Upper lobe of left lung (tissue), 6 donors: ENCODE measurements at regions not wholly inside any gene's neighbourhood (a gene's known extent, or its start where the extent isn't known, plus 50 kb on each side); places are given as distances from the start of the nearest gene placed in this dataset.

Experiments used
- ATAC-seq, 2 donors: fragments of 200-7000 bp; cut with Tn5 transposase; one replicate each; pipeline ENCODE4 v1.9.1; 2022; ENCODE audit warnings: mild to moderate bottlenecking in 2 of 2, moderate library complexity in 2 of 2; ENCODE audit not compliant: low FRiP score in 2 of 2
- DNase-seq, 2 donors: peaks; one replicate each; pipeline ENCODE4 v3.0.0-alpha.2; 2019 to 2020
- H3K27ac ChIP-seq, 4 donors: fragments of 200-600 bp; sonication (generic); one replicate each; pipeline ENCODE4 v1.5.1; 2016 to 2019
- H3K27me3 ChIP-seq, 4 donors: fragments of 200-600 bp; sonication (generic); one replicate each; pipeline ENCODE4 v1.5.1; 2017 to 2019
- H3K36me3 ChIP-seq, 4 donors: fragments of 200-600 bp; sonication (generic); one replicate each; pipeline ENCODE4 v1.5.1; 2016 to 2019
- H3K4me1 ChIP-seq, 4 donors: fragments of 200-600 bp; sonication (generic); one replicate each; pipeline ENCODE4 v1.5.1; 2018 to 2019
- H3K4me3 ChIP-seq, 4 donors: fragments of 200-600 bp; sonication (generic); one replicate each; pipeline ENCODE4 v1.5.1; 2017 to 2019; ENCODE audit warnings: mild to moderate bottlenecking in 2 of 4, moderate library complexity in 1 of 4
- H3K9me3 ChIP-seq, 4 donors: fragments of 200-600 bp; sonication (generic); one replicate each; pipeline ENCODE4 v1.5.1; 2018 to 2019
- EP300 ChIP-seq, 4 donors: sonication (generic); formaldehyde crosslinking; IDR thresholded peaks; one replicate each; pipeline ENCODE4 v1.5.1; 2017; ENCODE audit warnings: antibody characterized with exemption in 4 of 4, control low read depth in 2 of 4
- POLR2A ChIP-seq, 4 donors: fragments of 450-650 bp; IDR thresholded peaks; one replicate each; pipeline ENCODE4 v1.5.1; 2016 to 2017; ENCODE audit warnings: antibody characterized with exemption in 4 of 4, mild to moderate bottlenecking in 2 of 4
- POLR2AphosphoS5 ChIP-seq, 2 donors: sonication (generic); formaldehyde crosslinking; IDR thresholded peaks; one replicate each; pipeline ENCODE4 v1.5.1; 2017; ENCODE audit warnings: antibody characterized with exemption in 2 of 2
- WGBS, 2 donors: methylation state at CpG; one replicate each; pipeline ENCODE4 v1.1.5; 2017 to 2018; 5-methylcytosine and 5-hydroxymethylcytosine counted together
- TF ChIP-seq, protein P1 (sequence below), 6 experiments: fragments of 450-650 bp in 4 of 6; fragments of 200-600 bp in 2 of 6; sonication (generic) in 2 of 6; IDR thresholded peaks; one replicate each; pipeline ENCODE4 v1.5.1; 2016 to 2019; ENCODE audit warnings: antibody characterized with exemption in 6 of 6
- donor health status: DM: no; HTN: no; CAD: no; lungs with moderate emphysema.
- donor health status: DM: no; HTN: yes; CAD: no; lungs with severe emphysema.

DNA sequence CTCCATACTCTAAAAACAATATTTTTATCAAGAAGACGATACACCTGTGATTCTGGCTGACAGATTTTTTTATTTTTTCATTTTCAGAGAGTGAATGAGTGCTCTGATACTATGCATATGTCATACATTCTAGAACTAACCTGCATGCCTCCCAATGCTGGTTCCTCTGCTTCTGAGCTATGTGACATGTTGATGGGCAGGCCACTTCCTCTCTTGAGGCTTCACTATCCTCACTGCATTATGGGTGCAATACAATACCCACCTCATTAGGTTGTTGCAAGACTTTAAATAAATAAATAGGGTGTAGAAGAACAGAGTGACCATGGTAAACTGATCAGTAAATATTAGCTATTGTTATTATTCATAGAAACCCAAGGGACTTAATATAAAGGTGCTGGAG, 408.3 kb downstream of the HNRNPD start:
- Histone ChIP-seq H3K36me3 (no peaks in the 10 kb centered on the region), H3K27me3 (no peaks in the 10 kb centered on the region), H3K27ac (no peak overlapping the region), H3K9me3 (no peaks in the 10 kb centered on the region), H3K4me1 (no peaks in the 10 kb centered on the region), H3K4me3 (no peak overlapping the region)
- 92 to 95% methylated on average over 1 of the region's 1 CpG for WGBS, 2 donors
- TF ChIP-seq EP300 (IDR thresholded peaks at IDR 0.05) (no peak), POLR2A (IDR thresholded peaks at IDR 0.05) (no peak)
- TF ChIP-seq, protein P1, sequence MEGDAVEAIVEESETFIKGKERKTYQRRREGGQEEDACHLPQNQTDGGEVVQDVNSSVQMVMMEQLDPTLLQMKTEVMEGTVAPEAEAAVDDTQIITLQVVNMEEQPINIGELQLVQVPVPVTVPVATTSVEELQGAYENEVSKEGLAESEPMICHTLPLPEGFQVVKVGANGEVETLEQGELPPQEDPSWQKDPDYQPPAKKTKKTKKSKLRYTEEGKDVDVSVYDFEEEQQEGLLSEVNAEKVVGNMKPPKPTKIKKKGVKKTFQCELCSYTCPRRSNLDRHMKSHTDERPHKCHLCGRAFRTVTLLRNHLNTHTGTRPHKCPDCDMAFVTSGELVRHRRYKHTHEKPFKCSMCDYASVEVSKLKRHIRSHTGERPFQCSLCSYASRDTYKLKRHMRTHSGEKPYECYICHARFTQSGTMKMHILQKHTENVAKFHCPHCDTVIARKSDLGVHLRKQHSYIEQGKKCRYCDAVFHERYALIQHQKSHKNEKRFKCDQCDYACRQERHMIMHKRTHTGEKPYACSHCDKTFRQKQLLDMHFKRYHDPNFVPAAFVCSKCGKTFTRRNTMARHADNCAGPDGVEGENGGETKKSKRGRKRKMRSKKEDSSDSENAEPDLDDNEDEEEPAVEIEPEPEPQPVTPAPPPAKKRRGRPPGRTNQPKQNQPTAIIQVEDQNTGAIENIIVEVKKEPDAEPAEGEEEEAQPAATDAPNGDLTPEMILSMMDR (IDR thresholded peaks at IDR 0.05), result no peak
- ATAC-seq (no peak), DNase-seq (no peak)

DNA sequence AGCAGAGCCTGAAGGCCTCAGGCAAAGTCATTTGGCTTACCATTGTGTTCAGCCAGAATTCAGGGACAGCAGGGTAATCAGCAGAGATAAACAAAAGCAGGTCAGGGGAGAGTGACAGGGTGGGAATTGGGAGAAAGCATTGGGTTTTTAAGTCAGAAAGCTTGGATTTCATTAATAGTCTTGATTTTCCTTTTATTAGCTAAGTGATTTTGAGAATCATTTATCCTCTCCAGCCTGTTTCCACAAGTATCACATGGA, 410.1 kb downstream of the HNRNPD start:
- H3K4me3 ChIP-seq, result no peak overlapping the region
- no peaks in the 10 kb centered on the region for H3K27me3 ChIP-seq
- H3K36me3 ChIP-seq, result no peaks in the 10 kb centered on the region
- TF ChIP-seq POLR2A (IDR thresholded peaks at IDR 0.05) (no peak), EP300 (IDR thresholded peaks at IDR 0.05) (no peak), POLR2AphosphoS5 (IDR thresholded peaks at IDR 0.05) (no peak)
- TF ChIP-seq, protein P1 (IDR thresholded peaks at IDR 0.05), result no peak
- DNase-seq (no peak), ATAC-seq (no peak)
- H3K27ac ChIP-seq, result no peak overlapping the region
- no peaks in the 10 kb centered on the region for H3K9me3 ChIP-seq
- no peaks in the 10 kb centered on the region for H3K4me1 ChIP-seq

DNA sequence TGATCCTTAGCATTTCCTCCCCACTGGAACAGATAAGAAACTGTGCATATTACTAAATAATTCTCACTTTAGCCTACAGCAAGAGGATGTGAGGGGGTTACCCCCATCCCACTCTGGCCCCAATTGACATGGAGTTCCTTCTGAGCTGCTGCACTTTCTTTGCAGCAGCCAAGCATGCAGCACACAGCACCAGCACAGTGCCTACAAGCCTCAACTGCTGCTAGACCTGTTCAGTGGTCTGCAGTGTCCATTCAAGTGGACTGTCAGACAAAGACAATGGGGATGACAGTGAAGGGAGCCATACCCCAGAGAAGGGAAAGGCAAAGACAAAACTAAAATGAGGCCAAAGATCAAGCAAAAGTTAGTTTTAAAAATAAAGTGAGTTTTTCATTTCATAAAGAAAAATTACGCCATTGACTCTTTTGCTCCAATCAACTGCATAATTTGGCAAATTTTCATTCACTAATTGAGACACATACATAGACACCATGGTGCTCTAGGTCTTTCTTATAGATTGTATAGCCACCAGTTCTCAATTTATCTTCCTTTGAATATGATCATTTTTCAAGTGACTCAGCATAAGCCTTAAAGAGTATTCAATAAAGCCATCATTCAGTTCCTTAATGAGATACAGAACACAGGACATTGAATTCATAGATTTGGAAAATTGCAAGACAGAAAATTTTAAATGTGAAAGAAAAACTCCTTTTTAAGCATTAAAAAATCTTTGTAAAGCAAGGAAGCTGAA, 410.6 kb downstream of the HNRNPD start:
- Histone ChIP-seq H3K27ac (no peak overlapping the region), H3K27me3 (no peaks in the 10 kb centered on the region), H3K4me1 (no peaks in the 10 kb centered on the region), H3K4me3 (no peak overlapping the region), H3K36me3 (no peaks in the 10 kb centered on the region), H3K9me3 (no peaks in the 10 kb centered on the region)
- 93 to 100% methylated on average over 1 of the region's 1 CpG for WGBS, 2 donors
- DNase-seq (no peak), ATAC-seq (no peak)
- TF ChIP-seq, protein P1 (IDR thresholded peaks at IDR 0.05), result no peak
- no peak for TF ChIP-seq POLR2A (IDR thresholded peaks at IDR 0.05)
- no peak for TF ChIP-seq POLR2AphosphoS5 (IDR thresholded peaks at IDR 0.05)
- no peak for TF ChIP-seq EP300 (IDR thresholded peaks at IDR 0.05)

DNA sequence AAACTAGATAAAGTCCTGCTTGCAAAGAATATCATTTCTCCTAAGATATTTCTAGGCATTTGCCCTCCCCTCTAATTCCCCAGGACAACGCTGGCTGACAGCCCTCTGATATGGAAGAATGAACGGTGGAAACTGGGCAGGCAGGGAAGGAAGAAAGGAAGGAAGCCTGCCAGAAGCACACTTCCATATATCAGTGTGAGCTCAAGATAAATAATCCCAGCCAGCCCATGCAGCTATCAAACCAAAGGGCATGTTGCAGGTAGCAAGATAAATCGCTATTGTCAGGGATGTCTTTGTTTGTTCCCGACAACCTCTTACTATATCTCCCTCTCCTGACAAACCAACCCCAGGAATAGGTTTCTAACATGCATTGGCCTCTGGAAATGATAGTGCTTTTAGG, 412.8 kb downstream of the HNRNPD start:
- 59 to 74% methylated on average over 4 of the region's 4 CpGs for WGBS, 2 donors
- Histone ChIP-seq H3K4me1 (no peaks in the 10 kb centered on the region), H3K9me3 (no peaks in the 10 kb centered on the region)

DNA sequence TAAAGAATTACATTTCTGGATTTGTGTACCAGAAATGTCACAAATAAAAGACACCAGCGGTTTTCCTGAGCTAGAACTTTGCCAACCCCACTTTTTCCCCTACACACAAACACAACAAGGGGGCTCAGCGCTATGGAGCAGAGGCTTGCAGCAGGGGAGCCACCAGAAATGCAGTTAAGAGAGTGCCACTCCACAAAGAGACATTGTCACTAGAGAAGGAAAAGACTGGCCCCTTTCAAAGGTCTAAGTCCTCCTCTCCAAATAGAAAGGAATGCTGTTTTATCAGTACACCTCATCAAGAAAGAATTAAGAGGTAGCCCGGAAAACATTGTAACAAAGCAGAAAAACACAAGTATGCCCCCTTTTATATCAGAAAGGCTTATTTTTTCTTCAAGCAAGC, 419.5 kb downstream of the HNRNPD start:
- DNase-seq (no peak), ATAC-seq (no peak)
- Histone ChIP-seq H3K4me1 (no peaks in the 10 kb centered on the region), H3K4me3 (no peak overlapping the region), H3K9me3 (no peaks in the 10 kb centered on the region), H3K27ac (no peak overlapping the region), H3K27me3 (no peaks in the 10 kb centered on the region), H3K36me3 (no peaks in the 10 kb centered on the region)
- TF ChIP-seq POLR2A (IDR thresholded peaks at IDR 0.05) (no peak), EP300 (IDR thresholded peaks at IDR 0.05) (no peak), POLR2AphosphoS5 (IDR thresholded peaks at IDR 0.05) (no peak)
- TF ChIP-seq, protein P1 (IDR thresholded peaks at IDR 0.05), result no peak
- 55 to 62% methylated on average over 3 of the region's 3 CpGs for WGBS, 2 donors

More for the DNA sequence above, 412.8 kb downstream of the HNRNPD start:
- Histone ChIP-seq H3K4me3 (no peak overlapping the region), H3K27ac (no peak overlapping the region), H3K27me3 (no peaks in the 10 kb centered on the region), H3K36me3 (no peaks in the 10 kb centered on the region)
- DNase-seq (no peak), ATAC-seq (no peak)
- TF ChIP-seq POLR2AphosphoS5 (IDR thresholded peaks at IDR 0.05) (no peak), EP300 (IDR thresholded peaks at IDR 0.05) (no peak), POLR2A (IDR thresholded peaks at IDR 0.05) (no peak)
- TF ChIP-seq, protein P1 (IDR thresholded peaks at IDR 0.05), result no peak
